Neural progenitor cell (in vitro differentiated cells): ENCODE measurements at regions not wholly inside any gene's neighbourhood (a gene's known extent, or its start where the extent isn't known, plus 50 kb on each side); places are given as distances from the start of the nearest gene placed in this dataset.

Experiments used
- DNase-seq: peaks from one replicate; pipeline ENCODE4 v3.0.0-alpha.2; 2016; ENCODE audit warnings: low spot score
- H2AFZ ChIP-seq: fragments of 200-600 bp; sonication (generic); replicated peaks from 2 replicates; pipeline ENCODE4 v1.6.1; 2016; ENCODE audit warnings: antibody characterized with exemption
- H3F3A ChIP-seq: fragments of 200-600 bp; sonication (generic); 2 replicates; pipeline ENCODE4 v1.6.1; 2016; ENCODE audit warnings: antibody characterized with exemption, low read depth
- H3K27ac ChIP-seq: fragments of 200-600 bp; sonication (generic); 2 replicates; pipeline ENCODE4 v1.5.1; 2016; ENCODE audit warnings: mild to moderate bottlenecking
- H3K27me3 ChIP-seq: fragments of 200-600 bp; sonication (generic); 2 replicates; pipeline ENCODE4 v1.6.1; 2016; ENCODE audit warnings: mild to moderate bottlenecking, moderate library complexity
- H3K36me3 ChIP-seq: fragments of 200-600 bp; sonication (generic); 2 replicates; pipeline ENCODE4 v1.5.1; 2016
- H3K4me1 ChIP-seq: fragments of 200-600 bp; sonication (generic); 2 replicates; pipeline ENCODE4 v1.6.1; 2016; ENCODE audit warnings: mixed run types
- H3K4me2 ChIP-seq: fragments of 200-600 bp; sonication (generic); 2 replicates; pipeline ENCODE4 v1.6.1; 2016
- H3K4me3 ChIP-seq: fragments of 200-600 bp; sonication (generic); 2 replicates; pipeline ENCODE4 v1.5.1; 2016
- H3K79me2 ChIP-seq: fragments of 200-600 bp; sonication (generic); 2 replicates; pipeline ENCODE4 v1.6.1; 2016; ENCODE audit warnings: low read depth
- H3K9ac ChIP-seq: fragments of 200-600 bp; sonication (generic); 2 replicates; pipeline ENCODE4 v1.6.1; 2016
- H3K9me3 ChIP-seq: fragments of 200-600 bp; sonication (generic); 2 replicates; pipeline ENCODE4 v1.5.1; 2016; ENCODE audit warnings: low read depth
- H4K20me1 ChIP-seq: fragments of 200-600 bp; sonication (generic); 2 replicates; pipeline ENCODE4 v1.6.1; 2016; ENCODE audit warnings: low read depth
- H3K27ac Mint-ChIP-seq: 3 replicates; pipeline ENCODE4 v1.8.0; 2021; ENCODE audit warnings: mixed read lengths
- H3K27me3 Mint-ChIP-seq: 2 replicates; pipeline ENCODE4 v1.8.0; 2022; ENCODE audit warnings: low read depth, mild to moderate bottlenecking, inconsistent platforms, moderate library complexity, mixed read lengths; ENCODE audit not compliant: insufficient read depth
- H3K36me3 Mint-ChIP-seq: 3 replicates; pipeline ENCODE4 v1.8.0; 2021; ENCODE audit warnings: mixed read lengths
- H3K4me1 Mint-ChIP-seq: 3 replicates; pipeline ENCODE4 v1.8.0; 2021; ENCODE audit warnings: mixed read lengths
- H3K4me3 Mint-ChIP-seq: 3 replicates; pipeline ENCODE4 v1.8.0; 2021; ENCODE audit warnings: mild to moderate bottlenecking, moderate library complexity, mixed read lengths
- H3K9me3 Mint-ChIP-seq: 3 replicates; pipeline ENCODE4 v1.8.0; 2020; ENCODE audit warnings: mixed read lengths
- EZH2 ChIP-seq: fragments of 200-600 bp; sonication (generic); IDR thresholded peaks from 2 replicates; pipeline ENCODE4 v1.6.1; 2017; ENCODE audit warnings: antibody characterized with exemption, mild to moderate bottlenecking, moderate library complexity
- EZH2phosphoT487 ChIP-seq: fragments of 200-600 bp; sonication (generic); IDR thresholded peaks from 2 replicates; pipeline ENCODE4 v1.6.1; 2017; ENCODE audit warnings: antibody characterized with exemption
- TF ChIP-seq, protein P1 (sequence below): fragments of 200-600 bp; sonication (generic); IDR thresholded peaks from 2 replicates; pipeline ENCODE4 v1.5.1; 2017; ENCODE audit warnings: antibody characterized with exemption, mild to moderate bottlenecking

GRCh38 chr10:27436710-27437109 lies 67.4 kb upstream of the RAB18 start:
- Mint-ChIP-seq H3K27me3 (no peaks in the 10 kb centered on the region), H3K36me3 (no peaks in the 10 kb centered on the region), H3K9me3 (no peaks in the 10 kb centered on the region), H3K27ac (no peak overlapping the region), H3K4me3 (no peak overlapping the region), H3K4me1 (peaks cover 4% of the 10 kb centered on the region)
- no peak overlapping the region for H3K27ac ChIP-seq
- H3K9ac ChIP-seq = no peak overlapping the region
- no peak overlapping the region for H2AFZ ChIP-seq
- no peak overlapping the region for H3K4me3 ChIP-seq
- no peaks in the 10 kb centered on the region for H3K36me3 ChIP-seq
- H3F3A ChIP-seq = no peaks in the 10 kb centered on the region
- TF ChIP-seq, protein P1, sequence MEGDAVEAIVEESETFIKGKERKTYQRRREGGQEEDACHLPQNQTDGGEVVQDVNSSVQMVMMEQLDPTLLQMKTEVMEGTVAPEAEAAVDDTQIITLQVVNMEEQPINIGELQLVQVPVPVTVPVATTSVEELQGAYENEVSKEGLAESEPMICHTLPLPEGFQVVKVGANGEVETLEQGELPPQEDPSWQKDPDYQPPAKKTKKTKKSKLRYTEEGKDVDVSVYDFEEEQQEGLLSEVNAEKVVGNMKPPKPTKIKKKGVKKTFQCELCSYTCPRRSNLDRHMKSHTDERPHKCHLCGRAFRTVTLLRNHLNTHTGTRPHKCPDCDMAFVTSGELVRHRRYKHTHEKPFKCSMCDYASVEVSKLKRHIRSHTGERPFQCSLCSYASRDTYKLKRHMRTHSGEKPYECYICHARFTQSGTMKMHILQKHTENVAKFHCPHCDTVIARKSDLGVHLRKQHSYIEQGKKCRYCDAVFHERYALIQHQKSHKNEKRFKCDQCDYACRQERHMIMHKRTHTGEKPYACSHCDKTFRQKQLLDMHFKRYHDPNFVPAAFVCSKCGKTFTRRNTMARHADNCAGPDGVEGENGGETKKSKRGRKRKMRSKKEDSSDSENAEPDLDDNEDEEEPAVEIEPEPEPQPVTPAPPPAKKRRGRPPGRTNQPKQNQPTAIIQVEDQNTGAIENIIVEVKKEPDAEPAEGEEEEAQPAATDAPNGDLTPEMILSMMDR = no peak
- no peak for TF ChIP-seq EZH2phosphoT487
- TF ChIP-seq EZH2 = no peak
- H3K4me1 ChIP-seq = no peaks in the 10 kb centered on the region
- no peak overlapping the region for H3K4me2 ChIP-seq
- H3K9me3 ChIP-seq = no peaks in the 10 kb centered on the region
- H4K20me1 ChIP-seq = no peaks in the 10 kb centered on the region
- no peak for DNase-seq
- no peaks in the 10 kb centered on the region for H3K79me2 ChIP-seq
- no peaks in the 10 kb centered on the region for H3K27me3 ChIP-seq

DNA sequence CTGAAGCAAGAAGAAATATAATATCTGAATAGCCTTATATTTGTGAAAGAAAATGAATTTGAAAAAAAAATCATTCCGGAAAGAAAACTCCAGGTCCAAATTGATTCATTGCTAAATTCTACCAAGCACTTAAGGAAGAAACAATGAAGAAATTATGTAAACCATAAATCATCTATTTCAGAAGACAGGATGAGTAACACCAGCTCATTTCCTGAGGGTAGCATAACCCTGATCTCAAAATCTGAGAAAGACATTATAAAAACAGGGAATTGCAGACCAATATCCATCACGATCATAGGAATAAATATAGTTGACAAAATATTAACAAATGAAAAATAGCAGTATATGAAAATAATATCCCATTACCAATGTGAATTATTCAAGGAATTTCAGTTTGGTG lies 70.1 kb upstream of the RAB18 start:
- H3K79me2 ChIP-seq = no peaks in the 10 kb centered on the region
- no peak overlapping the region for H3K9ac ChIP-seq
- no peak for DNase-seq
- no peaks in the 10 kb centered on the region for H4K20me1 ChIP-seq
- Mint-ChIP-seq H3K36me3 (no peaks in the 10 kb centered on the region), H3K9me3 (no peaks in the 10 kb centered on the region), H3K27ac (no peak overlapping the region), H3K27me3 (peaks cover 2% of the 10 kb centered on the region), H3K4me1 (peaks cover under 1% of the 10 kb centered on the region), H3K4me3 (no peak overlapping the region)
- H3K9me3 ChIP-seq = no peaks in the 10 kb centered on the region
- TF ChIP-seq, protein P1 = no peak
- TF ChIP-seq EZH2 = no peak
- TF ChIP-seq EZH2phosphoT487 = no peak
- H3K27me3 ChIP-seq = no peaks in the 10 kb centered on the region
- H3K4me1 ChIP-seq = no peaks in the 10 kb centered on the region
- H3K36me3 ChIP-seq = no peaks in the 10 kb centered on the region
- no peaks in the 10 kb centered on the region for H3F3A ChIP-seq
- no peak overlapping the region for H3K4me3 ChIP-seq
- H2AFZ ChIP-seq = no peak overlapping the region
- H3K4me2 ChIP-seq = no peak overlapping the region
- no peak overlapping the region for H3K27ac ChIP-seq

DNA sequence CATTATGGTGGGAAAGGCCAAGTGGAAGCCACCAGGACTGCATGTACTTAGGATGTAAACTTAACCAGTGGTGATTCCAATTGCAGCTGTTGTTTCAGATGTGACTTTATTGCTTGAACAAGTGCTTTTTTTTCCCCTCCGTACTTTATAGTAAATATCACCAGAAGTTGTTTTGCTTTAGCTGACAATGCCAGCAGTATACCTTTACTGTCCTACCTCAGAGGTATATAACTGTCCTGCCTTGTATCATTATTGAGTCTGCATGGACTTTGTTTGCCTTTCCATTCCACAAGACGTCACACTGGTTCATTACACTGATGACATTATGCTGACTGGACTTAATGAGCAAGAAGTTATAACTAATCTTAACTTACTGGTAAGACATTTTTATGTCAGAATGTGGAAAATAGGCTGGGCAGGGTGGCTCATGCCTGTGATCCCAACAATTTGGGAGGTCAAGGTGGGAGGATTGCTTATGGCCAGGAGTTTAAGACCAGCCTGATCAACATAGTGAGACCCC lies 77.1 kb upstream of the RAB18 start:
- Histone ChIP-seq H3K79me2 (no peaks in the 10 kb centered on the region), H3K9me3 (no peaks in the 10 kb centered on the region), H3F3A (no peaks in the 10 kb centered on the region), H3K9ac (no peak overlapping the region), H3K27ac (no peak overlapping the region), H3K36me3 (no peaks in the 10 kb centered on the region), H3K27me3 (no peaks in the 10 kb centered on the region), H2AFZ (no peak overlapping the region), H3K4me1 (no peaks in the 10 kb centered on the region), H3K4me3 (no peak overlapping the region), H3K4me2 (no peak overlapping the region), H4K20me1 (no peaks in the 10 kb centered on the region)
- no peak overlapping the region for H3K27ac Mint-ChIP-seq
- peaks cover 2% of the 10 kb centered on the region for H3K27me3 Mint-ChIP-seq
- no peaks in the 10 kb centered on the region for H3K9me3 Mint-ChIP-seq
- no peak overlapping the region for H3K4me3 Mint-ChIP-seq
- H3K36me3 Mint-ChIP-seq = no peaks in the 10 kb centered on the region
- no peak for TF ChIP-seq EZH2phosphoT487
- TF ChIP-seq, protein P1 = no peak
- no peak for DNase-seq
- H3K4me1 Mint-ChIP-seq = no peaks in the 10 kb centered on the region
